ENCODE measurements at regions not wholly inside any gene's neighbourhood (a gene's known extent, or its start where the extent isn't known, plus 50 kb on each side); places are given as distances from the start of the nearest gene placed in this dataset.

- DNase-seq = no peak
Measured at GRCh38 chr16:72400257-72401083, 228.5 kb upstream of the PMFBP1 start.

DNA sequence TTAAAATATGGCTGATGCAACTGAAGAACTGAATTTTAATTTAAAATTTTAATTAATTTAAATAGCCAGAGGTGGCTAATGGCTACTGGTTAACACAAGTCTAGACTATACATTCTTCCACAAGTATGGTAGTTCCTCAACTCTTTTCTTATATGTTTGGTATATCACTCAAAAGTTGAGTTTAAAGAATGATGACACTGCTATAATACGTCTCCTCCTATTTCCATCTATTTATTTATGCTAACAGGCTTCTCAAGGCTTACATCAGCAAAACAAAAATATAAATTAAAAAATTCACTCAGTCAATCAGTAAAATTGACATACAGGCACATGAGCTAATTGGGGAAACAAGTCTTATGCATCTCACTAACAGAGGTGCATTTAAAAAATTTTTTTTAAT, 227.9 kb upstream of the PMFBP1 start:
- no peak for DNase-seq

GRCh38 chr16:72397876-72398275, 225.9 kb upstream of the PMFBP1 start:
- no peak for DNase-seq

DNA sequence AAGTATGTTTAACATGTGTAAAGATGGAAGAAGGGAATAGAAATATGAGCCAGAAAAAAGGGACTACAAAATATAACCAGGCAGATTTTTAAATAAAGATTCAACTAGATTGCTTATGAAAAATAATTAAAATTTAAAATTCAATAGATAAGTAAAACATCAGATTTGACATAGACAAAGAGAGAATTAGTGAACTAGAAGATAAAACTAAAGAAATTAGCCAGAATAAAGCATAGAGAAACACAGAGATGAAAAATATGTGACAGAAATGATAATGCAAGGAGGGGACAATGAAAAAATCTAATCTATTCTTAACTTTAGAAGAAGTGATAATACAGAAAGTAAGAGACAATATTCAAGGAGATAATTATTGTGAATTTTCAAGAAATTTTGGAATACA, 222.6 kb upstream of the PMFBP1 start:
- DNase-seq = no peak

DNA sequence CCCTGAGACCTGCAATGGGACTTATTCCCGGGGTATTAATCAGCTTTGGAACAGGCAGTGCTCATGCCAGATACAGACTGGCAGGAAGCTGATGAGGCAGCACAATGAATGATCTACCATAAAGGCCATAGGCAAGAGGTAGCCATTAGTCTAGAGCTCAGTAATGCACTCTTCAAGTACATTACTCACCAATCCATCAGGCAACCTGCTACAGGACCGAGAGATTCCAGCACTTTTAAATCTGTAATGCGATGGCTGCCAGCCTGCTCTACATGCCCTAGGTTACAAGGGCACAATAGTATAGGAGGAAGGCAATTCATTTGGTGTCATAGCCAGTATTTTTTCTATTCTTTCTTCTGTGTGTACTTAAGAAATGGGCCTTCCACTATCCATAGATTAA, 217.8 kb upstream of the PMFBP1 start:
- DNase-seq = no peak

DNA sequence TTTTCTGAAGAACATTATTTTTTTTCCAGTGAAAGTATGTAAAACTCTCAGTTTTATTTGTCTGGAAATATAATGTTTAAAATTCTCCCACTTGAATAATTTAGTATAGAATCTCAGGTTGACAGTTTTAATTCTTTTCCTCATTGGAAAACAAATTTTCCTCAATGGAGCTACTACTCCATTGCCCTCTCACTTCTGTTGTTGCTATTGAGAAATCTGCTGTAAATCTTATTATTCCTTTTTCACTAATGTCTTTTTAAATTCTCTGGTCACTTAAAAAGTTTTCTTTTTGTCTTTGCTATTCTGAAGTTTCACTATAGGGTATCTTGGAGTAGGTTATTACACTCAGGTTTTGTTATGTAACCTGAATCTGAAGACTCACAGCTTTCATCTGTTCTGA, 216.1 kb upstream of the PMFBP1 start:
- DNase-seq = no peak

DNA sequence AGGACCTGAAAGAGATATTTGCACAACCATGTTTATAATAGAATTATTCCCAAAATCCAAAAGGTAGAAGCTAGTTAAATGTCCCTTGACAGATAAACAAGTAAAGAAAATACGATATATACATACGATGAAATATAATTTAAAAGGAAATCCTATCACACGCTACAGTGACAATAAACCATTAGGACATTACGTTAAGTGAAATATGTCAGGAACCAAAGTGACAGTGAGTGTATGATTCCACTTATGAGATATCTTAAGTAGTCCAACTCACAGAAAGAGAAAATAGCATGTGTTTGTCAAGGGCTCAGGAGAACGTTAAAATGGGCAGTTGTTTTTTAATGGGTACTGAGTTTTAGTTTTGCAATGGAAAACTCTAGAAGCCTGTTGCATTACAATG, 212.7 kb upstream of the PMFBP1 start:
- DNase-seq = no peak

DNA sequence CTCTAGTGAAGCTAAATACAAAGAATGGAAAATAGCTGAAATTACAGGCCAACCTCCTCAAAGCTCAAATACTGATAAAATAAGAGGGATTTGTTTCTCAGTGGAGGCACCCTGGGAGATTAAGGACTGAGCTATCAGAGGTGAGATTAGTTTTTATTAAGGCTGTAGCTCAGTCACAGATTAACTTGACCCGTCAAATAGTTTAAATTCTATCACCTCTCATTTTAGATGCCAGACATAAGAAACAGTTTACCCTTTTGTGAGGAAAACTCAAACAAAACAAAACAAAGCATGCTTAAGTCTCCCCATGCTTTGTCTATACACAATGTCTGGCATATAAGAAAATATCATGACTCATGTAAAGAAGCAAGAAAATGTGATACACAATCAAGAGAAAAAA, 208.3 kb upstream of the PMFBP1 start:
- no peak for DNase-seq

DNA sequence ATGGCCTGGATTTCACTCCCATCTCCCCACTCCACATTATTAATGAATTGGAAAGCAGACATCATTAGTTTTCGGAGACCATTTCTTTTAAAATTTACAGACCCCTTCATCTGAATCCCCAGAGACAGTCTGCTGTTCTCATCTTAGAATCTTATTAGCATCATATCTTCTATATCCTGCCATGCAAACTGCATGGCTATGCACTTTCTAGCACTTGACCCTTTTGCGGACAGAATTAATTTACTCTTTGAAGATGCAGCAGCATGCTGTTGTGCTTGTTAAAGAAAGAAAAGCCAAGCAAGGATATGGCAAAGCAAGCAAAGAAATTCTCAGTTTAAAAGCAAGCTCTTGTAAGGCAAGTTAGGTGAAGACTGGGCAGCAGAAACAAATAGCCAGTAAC, 201.2 kb upstream of the PMFBP1 start:
- no peak for DNase-seq

- DNase-seq = no peak
Measured at GRCh38 chr16:72372087-72373045, 200.4 kb upstream of the PMFBP1 start.

GRCh38 chr16:72371307-72372086, 199.5 kb upstream of the PMFBP1 start:
- DNase-seq = no peak

GRCh38 chr16:72369274-72369673, 197.3 kb upstream of the PMFBP1 start:
- no peak for DNase-seq

GRCh38 chr16:72367851-72368250, 195.9 kb upstream of the PMFBP1 start:
- no peak for DNase-seq

DNA sequence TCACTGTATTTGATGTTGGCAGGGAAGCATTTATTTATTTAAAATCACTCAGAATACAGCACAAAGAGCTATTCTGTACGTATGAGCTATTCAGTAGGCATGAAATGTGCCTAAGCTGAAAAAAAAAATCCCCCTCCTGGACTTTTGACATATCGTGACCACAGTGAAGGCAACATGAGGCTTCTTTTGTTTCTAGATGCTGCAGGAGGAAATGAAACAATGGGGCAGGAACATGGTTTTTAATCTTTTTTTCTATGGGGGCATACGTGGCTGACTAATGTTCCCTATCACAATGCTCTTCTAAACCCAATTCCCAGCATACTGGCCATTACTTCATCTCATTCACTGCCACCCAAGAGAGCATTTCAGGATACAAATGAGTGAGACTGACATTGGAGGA, 191.0 kb upstream of the PMFBP1 start:
- no peak for DNase-seq

DNA sequence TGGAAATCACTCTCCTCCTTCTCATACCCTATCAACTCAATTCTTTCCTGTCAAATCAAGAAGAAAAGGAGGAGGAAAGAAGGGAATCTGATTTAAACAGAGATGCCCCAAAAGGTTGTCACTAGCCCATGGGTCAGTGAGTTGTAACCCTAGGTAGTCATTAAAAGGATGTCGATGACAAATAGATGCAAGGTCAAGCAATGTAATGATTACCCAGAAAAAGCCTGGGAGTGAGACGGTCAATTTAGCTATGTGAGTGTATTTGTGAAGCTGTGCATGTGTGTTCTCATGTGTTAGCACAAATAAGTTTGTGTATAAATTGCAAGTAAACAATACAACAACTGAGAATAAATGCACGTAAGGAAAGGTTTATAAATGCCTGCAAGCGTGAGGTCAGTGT, 190.5 kb upstream of the PMFBP1 start:
- DNase-seq = no peak

DNA sequence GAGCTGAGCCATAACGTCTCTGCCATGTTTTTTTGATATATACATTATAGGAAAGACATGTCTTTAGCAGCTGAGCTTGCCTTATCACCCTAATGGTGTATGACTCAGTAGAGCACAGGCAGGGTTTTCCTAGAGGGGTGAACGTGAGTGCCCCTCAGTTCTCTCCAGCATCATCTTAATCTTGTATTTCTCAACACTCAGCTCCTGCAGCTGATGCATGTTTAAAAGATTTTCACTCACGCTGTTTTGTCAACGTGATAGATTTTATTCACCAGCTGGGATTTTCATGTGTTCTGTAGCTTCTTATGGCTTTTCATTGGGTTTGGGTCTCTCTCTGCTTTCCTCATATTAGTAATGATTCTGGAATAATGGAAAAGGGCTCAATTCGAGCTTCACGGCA, 186.0 kb upstream of the PMFBP1 start:
- DNase-seq = no peak

DNA sequence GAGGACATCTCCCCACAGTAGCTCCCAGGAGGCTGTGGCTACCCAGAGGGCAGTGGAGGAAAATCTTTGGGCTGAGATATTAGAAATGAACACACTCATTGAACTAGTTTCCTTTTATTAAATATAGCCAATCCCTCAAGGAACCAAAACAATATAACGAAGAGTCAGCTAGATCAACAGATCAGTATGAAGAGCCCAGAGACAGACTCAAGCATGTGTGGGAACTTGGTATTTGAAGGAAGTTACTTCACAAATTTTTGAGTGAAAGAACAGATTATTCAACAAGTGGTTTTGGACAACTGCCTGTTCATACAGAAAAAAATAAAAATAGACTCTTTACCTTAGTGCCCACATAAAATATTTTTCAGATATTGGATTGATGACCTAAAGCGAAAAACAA, 183.6 kb upstream of the PMFBP1 start:
- no peak for DNase-seq

DNA sequence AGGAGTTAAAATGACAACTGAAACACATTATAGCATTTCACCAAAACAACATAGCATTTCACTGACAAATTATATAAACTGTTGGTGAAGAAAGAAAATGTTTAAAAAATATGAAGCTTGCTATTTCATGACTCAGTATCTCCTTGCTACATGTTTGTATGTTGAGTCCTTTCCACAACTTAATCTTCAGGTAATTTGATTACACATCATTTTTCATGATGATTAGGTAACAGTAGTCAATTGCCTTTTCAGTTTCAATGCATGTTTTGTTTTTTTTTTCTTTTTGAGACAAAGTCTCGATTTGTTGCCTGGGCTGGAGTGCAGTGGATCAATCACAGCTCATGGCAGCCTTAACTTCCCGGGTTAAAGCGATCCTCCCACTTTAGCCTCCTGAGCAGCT, 177.8 kb upstream of the PMFBP1 start:
- DNase-seq = no peak

- DNase-seq = no peak
Measured at GRCh38 chr16:72332926-72333325, 161.0 kb upstream of the PMFBP1 start.

DNA sequence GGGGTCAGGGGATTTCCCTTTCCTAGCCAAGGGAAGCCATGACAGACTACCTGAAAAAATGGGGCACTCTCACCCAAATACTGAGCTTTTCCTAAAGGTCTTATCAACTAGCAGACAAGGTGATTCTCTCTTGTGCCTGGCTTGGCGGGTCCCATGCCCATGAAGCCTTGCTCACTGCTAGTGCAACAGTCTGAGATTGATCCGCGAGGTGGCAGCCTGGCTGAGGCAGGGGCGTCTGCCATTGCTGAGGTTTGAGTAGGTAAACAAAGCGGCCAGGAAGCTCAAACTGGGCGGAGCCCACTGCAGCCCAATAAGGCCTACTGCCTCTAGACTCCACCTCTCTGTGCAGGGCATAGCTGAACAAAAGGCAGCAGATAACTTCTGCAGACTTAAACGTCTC, 152.6 kb upstream of the PMFBP1 start:
- DNase-seq = no peak

- no peak for DNase-seq
Measured at GRCh38 chr16:72317446-72317845, 145.5 kb upstream of the PMFBP1 start.

DNA sequence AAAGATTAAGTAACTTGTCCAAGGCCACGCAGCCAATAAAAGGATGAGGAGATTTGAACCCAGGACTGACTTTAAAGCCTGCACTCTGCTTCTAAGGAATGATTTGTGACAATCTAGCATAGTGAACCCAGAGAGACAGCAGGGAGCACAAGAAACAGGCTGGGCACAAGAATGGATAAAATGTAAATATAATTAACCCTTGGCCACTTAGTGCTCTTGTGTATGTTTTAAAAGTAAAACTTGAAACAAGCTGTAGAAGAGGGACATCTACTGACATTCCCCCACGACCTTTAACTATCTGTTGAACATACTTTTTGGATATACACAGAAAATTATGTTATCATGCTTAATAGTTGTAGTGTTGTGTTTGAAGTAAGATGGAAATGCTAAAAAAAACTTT, 141.9 kb upstream of the PMFBP1 start:
- DNase-seq = no peak

GRCh38 chr16:72312828-72313227, 140.9 kb upstream of the PMFBP1 start:
- no peak for DNase-seq
